H1 (cell line): ENCODE measurements at regions not wholly inside any gene's neighbourhood (a gene's known extent, or its start where the extent isn't known, plus 50 kb on each side); places are given as distances from the start of the nearest gene placed in this dataset.

Source experiments
- CTCF ChIP-seq, 3 experiments: IDR thresholded peaks; 1 replicate in 2 of 3; 2 replicates in 1 of 3; pipeline versions ENCODE4 v1.5.1 to v1.6.1; 2011; ENCODE audit warnings: low read length in 3 of 3, mild to moderate bottlenecking in 3 of 3, inconsistent platforms in 2 of 3, low read depth in 1 of 3, moderate library complexity in 1 of 3; ENCODE audit not compliant: insufficient read depth in 1 of 3; ENCODE audit errors: control extremely low read depth in 1 of 3
- EP300 ChIP-seq, 2 experiments: IDR thresholded peaks; 1 replicate in 1 of 2; 2 replicates in 1 of 2; pipeline ENCODE4 v1.6.1; 2011 to 2012; ENCODE audit warnings: low read depth in 2 of 2, low read length in 2 of 2, mild to moderate bottlenecking in 2 of 2, borderline replicate concordance in 1 of 2, inconsistent platforms in 1 of 2, moderate library complexity in 1 of 2
- EZH2 ChIP-seq: fragments of 200-600 bp; sonication (generic); IDR thresholded peaks from 2 replicates; pipeline ENCODE4 v1.7.1; 2012; ENCODE audit warnings: low read depth, mild to moderate bottlenecking, moderate library complexity, low read length, inconsistent platforms; ENCODE audit not compliant: severe bottlenecking
- MAFK ChIP-seq: IDR thresholded peaks from 2 replicates; pipeline ENCODE4 v1.6.1; 2012; ENCODE audit warnings: low read depth, mild to moderate bottlenecking, improper control_type of control experiment, low read length
- PHF8 ChIP-seq: fragments of 200-600 bp; sonication (generic); conservative IDR thresholded peaks from 2 replicates; pipeline ENCODE4 v1.7.1; 2012; ENCODE audit warnings: low read depth, mild to moderate bottlenecking, inconsistent platforms, low read length, moderate library complexity
- POLR2AphosphoS5 ChIP-seq: IDR thresholded peaks from 2 replicates; pipeline ENCODE4 v1.6.1; 2011; ENCODE audit warnings: low read depth, low read length
- RAD21 ChIP-seq, 2 experiments: IDR thresholded peaks in 1 of 2; conservative IDR thresholded peaks in 1 of 2; 2 replicates each; pipeline ENCODE4 v1.6.1; 2011; ENCODE audit warnings: low read depth in 2 of 2, low read length in 2 of 2, improper control_type of control experiment in 1 of 2, inconsistent platforms in 1 of 2, mild to moderate bottlenecking in 1 of 2, moderate library complexity in 1 of 2
- SIRT6 ChIP-seq: IDR thresholded peaks from one replicate; pipeline ENCODE4 v1.7.1; 2012; ENCODE audit warnings: low read length, inconsistent platforms
- TEAD4 ChIP-seq: IDR thresholded peaks from 2 replicates; pipeline ENCODE4 v1.6.1; 2012; ENCODE audit warnings: low read depth, low read length, inconsistent platforms, mixed read lengths
- TF ChIP-seq, protein P1 (sequence below): IDR thresholded peaks from 2 replicates; pipeline ENCODE4 v1.6.1; 2012; ENCODE audit warnings: inconsistent platforms

GRCh38 chr13:71055644-71056043 lies 811.4 kb downstream of the DACH1 start:
- no peak for TF ChIP-seq CTCF (IDR thresholded peaks at IDR 0.05; ENCODE audit: control extremely low read depth in 1 of 3, insufficient read depth in 1 of 3, low read depth in 1 of 3, low read length in 3 of 3)
- no peak for TF ChIP-seq PHF8
- TF ChIP-seq, protein P1, sequence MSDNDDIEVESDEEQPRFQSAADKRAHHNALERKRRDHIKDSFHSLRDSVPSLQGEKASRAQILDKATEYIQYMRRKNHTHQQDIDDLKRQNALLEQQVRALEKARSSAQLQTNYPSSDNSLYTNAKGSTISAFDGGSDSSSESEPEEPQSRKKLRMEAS, result no peak
- no peak for TF ChIP-seq MAFK
- TF ChIP-seq RAD21 (IDR thresholded peaks at IDR 0.05 in 1 of 2, conservative IDR thresholded peaks at IDR 0.05 in 1 of 2; ENCODE audit: low read depth in 2 of 2, low read length in 2 of 2), result no peak
- no peak for TF ChIP-seq TEAD4
- TF ChIP-seq EP300 (IDR thresholded peaks at IDR 0.05; ENCODE audit: borderline replicate concordance in 1 of 2, low read depth in 2 of 2, low read length in 2 of 2), result no peak
- no peak for TF ChIP-seq EZH2
- TF ChIP-seq POLR2AphosphoS5, result no peak
- no peak for TF ChIP-seq SIRT6
